Adrenal gland (tissue), 9 donors: ENCODE measurements at regions not wholly inside any gene's neighbourhood (a gene's known extent, or its start where the extent isn't known, plus 50 kb on each side); places are given as distances from the start of the nearest gene placed in this dataset.
"Not testable (repeated sequence)": the region's sequence is repeated elsewhere in the genome, so short reads cannot be mapped to it uniquely, and the experiment has no call there.

ENCODE experiments used
- DNase-seq, 7 donors: peaks; one replicate each; pipeline ENCODE4 v3.0.0-alpha.2; 2019 to 2020
- H3K27ac ChIP-seq, 5 donors: fragments of 200-600 bp; sonication (generic) in 4 of 5; 1 replicate in 3 of 5; 2 replicates in 2 of 5; pipeline versions ENCODE4 v1.5.1 to v1.8.0; 2016 to 2020; ENCODE audit warnings: mild to moderate bottlenecking in 1 of 5
- H3K27me3 ChIP-seq: fragments of 200-600 bp; 2 replicates; pipeline ENCODE4 v1.8.0; 2021
- H3K36me3 ChIP-seq, 2 donors: fragments of 200-600 bp; replicated peaks in 1 of 2; 1 replicate in 1 of 2; 2 replicates in 1 of 2; pipeline versions ENCODE4 v1.5.1 to v1.8.0; 2018 to 2022
- H3K4me1 ChIP-seq, 2 donors: fragments of 200-600 bp; replicated peaks in 1 of 2; 1 replicate in 1 of 2; 2 replicates in 1 of 2; pipeline versions ENCODE4 v1.5.1 to v1.8.0; 2018 to 2021
- H3K4me3 ChIP-seq, 4 donors: fragments of 200-600 bp; sonication (generic) in 3 of 4; one replicate each; pipeline ENCODE4 v1.5.1; 2016 to 2018
- H3K9me3 ChIP-seq, 3 donors: fragments of 200-600 bp; sonication (generic) in 1 of 3; replicated peaks in 1 of 3; 1 replicate in 2 of 3; 2 replicates in 1 of 3; pipeline versions ENCODE4 v1.5.1 to v1.8.0; 2016 to 2021
- POLR2A ChIP-seq, 2 donors: fragments of 450-650 bp; IDR thresholded peaks; one replicate each; pipeline ENCODE4 v1.6.1; 2017; ENCODE audit warnings: antibody characterized with exemption in 2 of 2, mild to moderate bottlenecking in 2 of 2, moderate library complexity in 1 of 2
- WGBS, 4 donors: extraction: QIAGEN DNeasy Blood & Tissue Kit in 2 of 4; methylation state at CpG; one replicate each; pipeline versions ENCODE4 v1.1.5 to v1.1.7; 2013 to 2017; 5-methylcytosine and 5-hydroxymethylcytosine counted together
- intact Hi-C, 2 donors: fragments of 100-400 bp; cut with DNase I; formaldehyde crosslinking; loops; one replicate each; pipeline versions ENCODE4 v1.14.1 to v1.15.0; 2022 to 2023
- TF ChIP-seq, protein P1 (sequence below), 6 experiments: fragments of 450-650 bp in 4 of 6; fragments of 200-600 bp in 2 of 6; sonication (generic) in 1 of 6; IDR thresholded peaks; 1 replicate in 5 of 6; 2 replicates in 1 of 6; pipeline versions ENCODE4 v1.5.1 to v1.8.0; 2016 to 2021; ENCODE audit warnings: antibody characterized with exemption in 6 of 6, mild to moderate bottlenecking in 2 of 6, moderate library complexity in 1 of 6
- donor health status: healthy with polysubstance abuse.
- donor health status: Bipolar disorder and iron deficiency.
- donor health status: DM: yes; HTN: yes; CAD: no.
- donor health status: DM: no; HTN: no; CAD: no.
- donor health status: DM: no; HTN: no; CAD: no.

DNA sequence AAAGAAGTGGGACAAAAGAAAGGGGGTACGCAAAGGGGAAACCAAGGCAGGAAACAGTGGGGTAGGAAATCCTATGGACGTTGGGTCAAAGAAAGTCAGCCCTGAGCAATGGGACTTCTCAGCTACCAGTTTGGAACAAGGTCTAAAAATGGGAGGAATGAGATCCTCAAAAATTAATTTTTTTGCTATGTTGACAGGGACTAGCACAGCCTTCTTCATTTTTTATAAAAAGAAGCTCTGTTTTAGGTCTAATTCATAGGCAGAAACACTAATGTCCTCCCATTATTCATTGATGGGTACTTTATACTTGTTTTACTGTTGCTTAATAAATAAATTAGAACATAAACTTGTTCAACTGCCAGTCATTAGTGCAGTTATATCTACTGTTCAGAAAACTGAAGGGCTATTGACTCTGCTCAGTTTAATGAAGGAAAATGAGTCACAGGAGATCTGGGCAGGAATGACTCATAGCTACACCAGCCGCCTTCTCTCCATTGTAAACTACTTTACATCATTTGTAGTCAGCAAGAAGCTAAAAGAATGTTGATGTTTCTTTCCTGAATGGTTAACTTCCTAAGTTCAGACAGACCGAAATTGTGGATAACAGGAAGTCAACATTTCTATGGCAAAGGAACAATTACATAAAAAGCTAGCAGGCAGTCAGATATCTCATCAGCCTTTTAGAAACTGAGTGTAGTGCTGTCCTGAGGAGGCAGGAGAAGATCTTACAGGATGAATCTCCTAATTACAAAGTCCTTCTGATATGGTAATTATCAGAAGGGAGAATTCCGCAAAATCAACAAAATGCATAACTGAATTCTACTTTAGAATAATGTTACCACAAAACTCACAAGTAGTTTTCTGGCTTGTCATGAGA, 356.4 kb upstream of the PKN2 start:
- Histone ChIP-seq H3K36me3 (no peaks in the 10 kb centered on the region), H3K27ac (peak overlapping the region in 1 of 5 donors; percentile 1), H3K27me3 (no peaks in the 10 kb centered on the region), H3K4me3 (no peak overlapping the region), H3K9me3 (no peaks in the 10 kb centered on the region), H3K4me1 (no peaks in the 10 kb centered on the region)
- peak in 6 of 7 donors; percentile 28 to 54 (median 40) for DNase-seq
- intact Hi-C loops = no loop called here
- TF ChIP-seq, protein P1, sequence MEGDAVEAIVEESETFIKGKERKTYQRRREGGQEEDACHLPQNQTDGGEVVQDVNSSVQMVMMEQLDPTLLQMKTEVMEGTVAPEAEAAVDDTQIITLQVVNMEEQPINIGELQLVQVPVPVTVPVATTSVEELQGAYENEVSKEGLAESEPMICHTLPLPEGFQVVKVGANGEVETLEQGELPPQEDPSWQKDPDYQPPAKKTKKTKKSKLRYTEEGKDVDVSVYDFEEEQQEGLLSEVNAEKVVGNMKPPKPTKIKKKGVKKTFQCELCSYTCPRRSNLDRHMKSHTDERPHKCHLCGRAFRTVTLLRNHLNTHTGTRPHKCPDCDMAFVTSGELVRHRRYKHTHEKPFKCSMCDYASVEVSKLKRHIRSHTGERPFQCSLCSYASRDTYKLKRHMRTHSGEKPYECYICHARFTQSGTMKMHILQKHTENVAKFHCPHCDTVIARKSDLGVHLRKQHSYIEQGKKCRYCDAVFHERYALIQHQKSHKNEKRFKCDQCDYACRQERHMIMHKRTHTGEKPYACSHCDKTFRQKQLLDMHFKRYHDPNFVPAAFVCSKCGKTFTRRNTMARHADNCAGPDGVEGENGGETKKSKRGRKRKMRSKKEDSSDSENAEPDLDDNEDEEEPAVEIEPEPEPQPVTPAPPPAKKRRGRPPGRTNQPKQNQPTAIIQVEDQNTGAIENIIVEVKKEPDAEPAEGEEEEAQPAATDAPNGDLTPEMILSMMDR (IDR thresholded peaks at IDR 0.05) = no peak
- no peak for TF ChIP-seq POLR2A (IDR thresholded peaks at IDR 0.05)
- WGBS, 4 donors = 57 to 67% (median 61%) methylated on average over 5 of the region's 5 CpGs

DNA sequence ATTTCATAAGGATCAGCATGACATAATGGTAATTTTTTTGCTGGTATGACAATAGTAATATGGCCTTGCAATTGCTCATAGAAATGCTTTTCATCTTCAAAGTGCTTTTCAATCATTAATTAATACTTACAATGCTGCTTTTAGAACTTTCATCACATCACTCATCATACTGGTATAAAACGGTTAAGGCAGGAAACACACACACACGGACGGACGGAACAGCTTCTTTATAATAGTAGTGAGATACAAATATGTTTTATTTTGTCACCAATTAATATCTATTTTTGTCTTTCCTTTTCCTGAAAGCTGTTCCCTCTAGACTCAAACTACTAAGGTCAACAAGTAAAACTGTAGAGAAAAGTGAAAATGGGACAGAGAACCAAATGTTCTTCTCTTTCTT, 353.9 kb upstream of the PKN2 start:
- 54 to 69% (median 60%) methylated on average over 4 of the region's 4 CpGs for WGBS, 4 donors
- H3K27me3 ChIP-seq = no peaks in the 10 kb centered on the region
- H3K4me1 ChIP-seq = no peaks in the 10 kb centered on the region
- TF ChIP-seq POLR2A (IDR thresholded peaks at IDR 0.05) = no peak
- TF ChIP-seq, protein P1 (IDR thresholded peaks at IDR 0.05) = no peak
- no peaks in the 10 kb centered on the region for H3K9me3 ChIP-seq
- DNase-seq = no peak
- intact Hi-C loops = no loop called here
- H3K4me3 ChIP-seq = no peak overlapping the region
- H3K27ac ChIP-seq = no peak overlapping the region
- no peaks in the 10 kb centered on the region for H3K36me3 ChIP-seq

- Histone ChIP-seq H3K4me1 (no peaks in the 10 kb centered on the region), H3K27me3 (no peaks in the 10 kb centered on the region), H3K27ac (no peak overlapping the region), H3K9me3 (no peaks in the 10 kb centered on the region), H3K36me3 (no peaks in the 10 kb centered on the region), H3K4me3 (no peak overlapping the region)
- TF ChIP-seq POLR2A (IDR thresholded peaks at IDR 0.05) = no peak
- TF ChIP-seq, protein P1 (IDR thresholded peaks at IDR 0.05) = no peak
- WGBS, 4 donors = 66 to 75% (median 70%) methylated on average over 9 of the region's 9 CpGs
- DNase-seq = no peak
- intact Hi-C loops = no loop called here
Measured at GRCh38 chr1:88333086-88333695, 350.9 kb upstream of the PKN2 start.

- H3K27me3 ChIP-seq = no peaks in the 10 kb centered on the region
- DNase-seq = no peak
- no peaks in the 10 kb centered on the region for H3K9me3 ChIP-seq
- no peaks in the 10 kb centered on the region for H3K36me3 ChIP-seq
- no peak overlapping the region for H3K4me3 ChIP-seq
- no peak overlapping the region for H3K27ac ChIP-seq
- no peak for TF ChIP-seq POLR2A (IDR thresholded peaks at IDR 0.05)
- TF ChIP-seq, protein P1 (IDR thresholded peaks at IDR 0.05) = no peak
- 85 to 96% (median 90%) methylated on average over 5 of the region's 5 CpGs for WGBS, 4 donors
- no peaks in the 10 kb centered on the region for H3K4me1 ChIP-seq
- intact Hi-C loops = no loop called here
Measured at GRCh38 chr1:88341447-88341846, 342.6 kb upstream of the PKN2 start.

- WGBS, 4 donors = 70 to 81% (median 76%) methylated on average over 4 to 9 of the region's 16 CpGs; no CpG with 5 or more reads in 1 of the 4 donors
- DNase-seq, H3K4me1 ChIP-seq, H3K36me3 ChIP-seq, intact Hi-C loops, H3K27me3 ChIP-seq, H3K9me3 ChIP-seq, H3K4me3 ChIP-seq, H3K27ac ChIP-seq: not testable (repeated sequence)
Measured at GRCh38 chr1:88342081-88342480, 342.0 kb upstream of the PKN2 start.
